ENCODE measurements at regions not wholly inside any gene's neighbourhood (a gene's known extent, or its start where the extent isn't known, plus 50 kb on each side); places are given as distances from the start of the nearest gene placed in this dataset.

DNA sequence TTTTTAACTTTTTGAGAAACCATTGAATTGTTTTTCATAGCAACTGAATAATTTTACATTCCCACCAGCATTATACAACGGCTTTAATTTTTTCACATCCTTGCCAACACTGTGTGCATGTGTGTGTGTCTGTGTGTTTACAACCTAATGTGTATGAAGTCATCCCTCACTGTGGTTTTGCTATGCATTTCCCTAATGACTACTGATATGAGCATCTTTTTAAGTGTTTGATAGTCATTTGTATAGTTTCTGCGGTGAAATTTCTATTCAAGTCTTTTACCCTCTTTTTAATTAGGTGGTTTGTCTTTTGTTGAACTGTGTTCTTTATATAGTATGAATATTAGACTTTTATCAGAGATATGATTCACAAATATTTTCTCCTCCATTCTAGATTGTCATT, 263.1 kb upstream of the COX7C start:
- H3K4me1 ChIP-seq (ENCODE audit: control insufficient read depth, insufficient read depth, low read length): no peaks in the 10 kb centered on the region
- ChIA-PET POLR2A (interaction anchor here (0.5 kb wide), 1 partner anchor 252 kb away, joined by 3 read pairs; no protein-coding TSS in a partner anchor), CTCF (no interaction called here), SMC1A (ENCODE audit: uncharacterized antibody, unreplicated experiment) (no interaction called here), RAD21 (ENCODE audit: unreplicated experiment) (interaction anchor here (1.1 kb wide), 1 partner anchor 12 kb away, joined by 3 read pairs; no protein-coding TSS in a partner anchor)
- BruUV-seq (replicated peaks): no TSS peak
- 0% methylated on average over 2 of the region's 2 CpGs for WGBS (ENCODE audit: insufficient coverage, insufficient replicate concordance, low lambda C conversion rate, missing lambda C conversion rate)
- no peak overlapping the region for H3K9ac ChIP-seq (ENCODE audit: control insufficient read depth, insufficient read depth, low read length)
- FAIRE-seq (no peak), DNase-seq (ENCODE audit: low read depth, low spot score) (no peak), ATAC-seq (peak; percentile 81)
- no peaks in the 10 kb centered on the region for H3K79me2 ChIP-seq (ENCODE audit: control insufficient read depth, insufficient read depth, low read length)
- intact Hi-C loops (cut with micrococcal nuclease; ENCODE audit: unreplicated experiment) (no loop called here), in situ Hi-C loops (cut with MboI) (no loop called here)
- no peaks in the 10 kb centered on the region for H4K20me1 ChIP-seq (ENCODE audit: control insufficient read depth, insufficient read depth)
- no peak overlapping the region for H2AFZ ChIP-seq (ENCODE audit: control insufficient read depth, low read depth, low read length)
- H3K27ac ChIP-seq (ENCODE audit: control insufficient read depth, insufficient read depth): no peak overlapping the region
- H3K36me3 ChIP-seq (ENCODE audit: control insufficient read depth in 2 of 2, insufficient read depth in 2 of 2, low read length in 1 of 2): no peaks in the 10 kb centered on the region
- no peaks in the 10 kb centered on the region for H3K27me3 ChIP-seq (replicated peaks in 1 of 2; ENCODE audit: control insufficient read depth in 2 of 2, insufficient read depth in 2 of 2, low read length in 1 of 2)
- no peak overlapping the region for H3K4me2 ChIP-seq (ENCODE audit: control insufficient read depth, insufficient read depth)
- H3K9me3 ChIP-seq (replicated peaks; ENCODE audit: control insufficient read depth, insufficient read depth, low read length): no peaks in the 10 kb centered on the region
- H3K4me3 ChIP-seq: no peak overlapping the region
- TF ChIP-seq, protein P1, sequence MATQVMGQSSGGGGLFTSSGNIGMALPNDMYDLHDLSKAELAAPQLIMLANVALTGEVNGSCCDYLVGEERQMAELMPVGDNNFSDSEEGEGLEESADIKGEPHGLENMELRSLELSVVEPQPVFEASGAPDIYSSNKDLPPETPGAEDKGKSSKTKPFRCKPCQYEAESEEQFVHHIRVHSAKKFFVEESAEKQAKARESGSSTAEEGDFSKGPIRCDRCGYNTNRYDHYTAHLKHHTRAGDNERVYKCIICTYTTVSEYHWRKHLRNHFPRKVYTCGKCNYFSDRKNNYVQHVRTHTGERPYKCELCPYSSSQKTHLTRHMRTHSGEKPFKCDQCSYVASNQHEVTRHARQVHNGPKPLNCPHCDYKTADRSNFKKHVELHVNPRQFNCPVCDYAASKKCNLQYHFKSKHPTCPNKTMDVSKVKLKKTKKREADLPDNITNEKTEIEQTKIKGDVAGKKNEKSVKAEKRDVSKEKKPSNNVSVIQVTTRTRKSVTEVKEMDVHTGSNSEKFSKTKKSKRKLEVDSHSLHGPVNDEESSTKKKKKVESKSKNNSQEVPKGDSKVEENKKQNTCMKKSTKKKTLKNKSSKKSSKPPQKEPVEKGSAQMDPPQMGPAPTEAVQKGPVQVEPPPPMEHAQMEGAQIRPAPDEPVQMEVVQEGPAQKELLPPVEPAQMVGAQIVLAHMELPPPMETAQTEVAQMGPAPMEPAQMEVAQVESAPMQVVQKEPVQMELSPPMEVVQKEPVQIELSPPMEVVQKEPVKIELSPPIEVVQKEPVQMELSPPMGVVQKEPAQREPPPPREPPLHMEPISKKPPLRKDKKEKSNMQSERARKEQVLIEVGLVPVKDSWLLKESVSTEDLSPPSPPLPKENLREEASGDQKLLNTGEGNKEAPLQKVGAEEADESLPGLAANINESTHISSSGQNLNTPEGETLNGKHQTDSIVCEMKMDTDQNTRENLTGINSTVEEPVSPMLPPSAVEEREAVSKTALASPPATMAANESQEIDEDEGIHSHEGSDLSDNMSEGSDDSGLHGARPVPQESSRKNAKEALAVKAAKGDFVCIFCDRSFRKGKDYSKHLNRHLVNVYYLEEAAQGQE (IDR thresholded peaks at IDR 0.05; ENCODE audit: low read depth, low read length): no peak
- TF ChIP-seq CBFB (IDR thresholded peaks at IDR 0.05; ENCODE audit: low read depth) (peak; percentile 60; the same call in 1 of the 2 replicates), ESRRA (IDR thresholded peaks at IDR 0.05; ENCODE audit: low read length) (no peak), FOXM1 (IDR thresholded peaks at IDR 0.05; ENCODE audit: low read depth, low read length) (0 out of 2 replicates have a peak, but pooled peaks have one; percentile 51), TAF1 (IDR thresholded peaks at IDR 0.05; ENCODE audit: borderline replicate concordance, low read depth, low read length) (no peak), ASH2L (IDR thresholded peaks at IDR 0.05; ENCODE audit: borderline replicate concordance, low read depth) (no peak), SIN3A (IDR thresholded peaks at IDR 0.05; ENCODE audit: low read depth, low read length) (no peak), PML (IDR thresholded peaks at IDR 0.05; ENCODE audit: low read length) (0 out of 2 replicates have a peak, but pooled peaks have one; percentile 33), ETV6 (conservative IDR thresholded peaks at IDR 0.05 in 1 of 2, IDR thresholded peaks at IDR 0.05 in 1 of 2; ENCODE audit: borderline replicate concordance in 1 of 2, low read depth in 1 of 2) (no peak), HDAC2 (IDR thresholded peaks at IDR 0.05) (no peak), IKZF2 (IDR thresholded peaks at IDR 0.05) (peak in 1 of 2 experiments; percentile 38; a peak in 2 of 4 replicates), BHLHE40 (IDR thresholded peaks at IDR 0.05; ENCODE audit: borderline replicate concordance in 1 of 2, low read depth in 2 of 2, low read length in 1 of 2) (0 out of 4 replicates have a peak, but pooled peaks of 1 of the 2 experiments have one; percentile 22)
- TF ChIP-seq, protein P2, sequence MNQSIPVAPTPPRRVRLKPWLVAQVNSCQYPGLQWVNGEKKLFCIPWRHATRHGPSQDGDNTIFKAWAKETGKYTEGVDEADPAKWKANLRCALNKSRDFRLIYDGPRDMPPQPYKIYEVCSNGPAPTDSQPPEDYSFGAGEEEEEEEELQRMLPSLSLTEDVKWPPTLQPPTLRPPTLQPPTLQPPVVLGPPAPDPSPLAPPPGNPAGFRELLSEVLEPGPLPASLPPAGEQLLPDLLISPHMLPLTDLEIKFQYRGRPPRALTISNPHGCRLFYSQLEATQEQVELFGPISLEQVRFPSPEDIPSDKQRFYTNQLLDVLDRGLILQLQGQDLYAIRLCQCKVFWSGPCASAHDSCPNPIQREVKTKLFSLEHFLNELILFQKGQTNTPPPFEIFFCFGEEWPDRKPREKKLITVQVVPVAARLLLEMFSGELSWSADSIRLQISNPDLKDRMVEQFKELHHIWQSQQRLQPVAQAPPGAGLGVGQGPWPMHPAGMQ (IDR thresholded peaks at IDR 0.05; ENCODE audit: borderline replicate concordance): no peak
- TF ChIP-seq, protein P3, sequence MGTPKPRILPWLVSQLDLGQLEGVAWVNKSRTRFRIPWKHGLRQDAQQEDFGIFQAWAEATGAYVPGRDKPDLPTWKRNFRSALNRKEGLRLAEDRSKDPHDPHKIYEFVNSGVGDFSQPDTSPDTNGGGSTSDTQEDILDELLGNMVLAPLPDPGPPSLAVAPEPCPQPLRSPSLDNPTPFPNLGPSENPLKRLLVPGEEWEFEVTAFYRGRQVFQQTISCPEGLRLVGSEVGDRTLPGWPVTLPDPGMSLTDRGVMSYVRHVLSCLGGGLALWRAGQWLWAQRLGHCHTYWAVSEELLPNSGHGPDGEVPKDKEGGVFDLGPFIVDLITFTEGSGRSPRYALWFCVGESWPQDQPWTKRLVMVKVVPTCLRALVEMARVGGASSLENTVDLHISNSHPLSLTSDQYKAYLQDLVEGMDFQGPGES (IDR thresholded peaks at IDR 0.05): no peak
- TF ChIP-seq, protein P4, sequence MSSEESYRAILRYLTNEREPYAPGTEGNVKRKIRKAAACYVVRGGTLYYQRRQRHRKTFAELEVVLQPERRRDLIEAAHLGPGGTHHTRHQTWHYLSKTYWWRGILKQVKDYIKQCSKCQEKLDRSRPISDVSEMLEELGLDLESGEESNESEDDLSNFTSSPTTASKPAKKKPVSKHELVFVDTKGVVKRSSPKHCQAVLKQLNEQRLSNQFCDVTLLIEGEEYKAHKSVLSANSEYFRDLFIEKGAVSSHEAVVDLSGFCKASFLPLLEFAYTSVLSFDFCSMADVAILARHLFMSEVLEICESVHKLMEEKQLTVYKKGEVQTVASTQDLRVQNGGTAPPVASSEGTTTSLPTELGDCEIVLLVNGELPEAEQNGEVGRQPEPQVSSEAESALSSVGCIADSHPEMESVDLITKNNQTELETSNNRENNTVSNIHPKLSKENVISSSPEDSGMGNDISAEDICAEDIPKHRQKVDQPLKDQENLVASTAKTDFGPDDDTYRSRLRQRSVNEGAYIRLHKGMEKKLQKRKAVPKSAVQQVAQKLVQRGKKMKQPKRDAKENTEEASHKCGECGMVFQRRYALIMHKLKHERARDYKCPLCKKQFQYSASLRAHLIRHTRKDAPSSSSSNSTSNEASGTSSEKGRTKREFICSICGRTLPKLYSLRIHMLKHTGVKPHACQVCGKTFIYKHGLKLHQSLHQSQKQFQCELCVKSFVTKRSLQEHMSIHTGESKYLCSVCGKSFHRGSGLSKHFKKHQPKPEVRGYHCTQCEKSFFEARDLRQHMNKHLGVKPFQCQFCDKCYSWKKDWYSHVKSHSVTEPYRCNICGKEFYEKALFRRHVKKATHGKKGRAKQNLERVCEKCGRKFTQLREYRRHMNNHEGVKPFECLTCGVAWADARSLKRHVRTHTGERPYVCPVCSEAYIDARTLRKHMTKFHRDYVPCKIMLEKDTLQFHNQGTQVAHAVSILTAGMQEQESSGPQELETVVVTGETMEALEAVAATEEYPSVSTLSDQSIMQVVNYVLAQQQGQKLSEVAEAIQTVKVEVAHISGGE (CRISPR knock-in tag; IDR thresholded peaks at IDR 0.05): no peak
